ENCODE measurements at regions not wholly inside any gene's neighbourhood (a gene's known extent, or its start where the extent isn't known, plus 50 kb on each side); places are given as distances from the start of the nearest gene placed in this dataset.

GRCh38 chr3:64925575-64925974, 237.8 kb upstream of the ADAMTS9 start:
- POLR2A ChIA-PET: no interaction called here
- CTCF ChIA-PET: no interaction called here

GRCh38 chr3:64924961-64925360, 237.2 kb upstream of the ADAMTS9 start:
- POLR2A ChIA-PET: no interaction called here

GRCh38 chr3:64922213-64922612, 234.4 kb upstream of the ADAMTS9 start:
- CTCF ChIA-PET: no interaction called here

More at GRCh38 chr3:64924961-64925360, 237.2 kb upstream of the ADAMTS9 start:
- CTCF ChIA-PET: no interaction called here

GRCh38 chr3:64921281-64922065, 233.7 kb upstream of the ADAMTS9 start:
- CTCF ChIA-PET: no interaction called here
- POLR2A ChIA-PET: no interaction called here

More at GRCh38 chr3:64922213-64922612, 234.4 kb upstream of the ADAMTS9 start:
- POLR2A ChIA-PET: no interaction called here

GRCh38 chr3:64919934-64920333, 232.1 kb upstream of the ADAMTS9 start:
- ChIA-PET CTCF (no interaction called here), POLR2A (no interaction called here)

GRCh38 chr3:64918989-64919388, 231.2 kb upstream of the ADAMTS9 start:
- CTCF ChIA-PET: no interaction called here

GRCh38 chr3:64917914-64918453, 230.2 kb upstream of the ADAMTS9 start:
- CTCF ChIA-PET: no interaction called here
- POLR2A ChIA-PET: no interaction called here

More at GRCh38 chr3:64918989-64919388, 231.2 kb upstream of the ADAMTS9 start:
- POLR2A ChIA-PET: no interaction called here

GRCh38 chr3:64916937-64917336, 229.1 kb upstream of the ADAMTS9 start:
- POLR2A ChIA-PET: no interaction called here
- CTCF ChIA-PET: no interaction called here

GRCh38 chr3:64916192-64916798, 228.5 kb upstream of the ADAMTS9 start:
- CTCF ChIA-PET: no interaction called here
- POLR2A ChIA-PET: no interaction called here

- CTCF ChIA-PET: no interaction called here
- POLR2A ChIA-PET: no interaction called here
These were observed 228.0 kb upstream of the ADAMTS9 start for GRCh38 chr3:64915778-64916177.

GRCh38 chr3:64913515-64913914, 225.7 kb upstream of the ADAMTS9 start:
- POLR2A ChIA-PET: no interaction called here
- CTCF ChIA-PET: no interaction called here

GRCh38 chr3:64911138-64911537, 223.3 kb upstream of the ADAMTS9 start:
- CTCF ChIA-PET: no interaction called here
- POLR2A ChIA-PET: no interaction called here

- ChIA-PET POLR2A (no interaction called here), CTCF (no interaction called here)
These were observed 222.1 kb upstream of the ADAMTS9 start for GRCh38 chr3:64909757-64910467.

GRCh38 chr3:64909011-64909410, 221.2 kb upstream of the ADAMTS9 start:
- ChIA-PET CTCF (no interaction called here), POLR2A (no interaction called here)

- ChIA-PET CTCF (no interaction called here), POLR2A (no interaction called here)
These were observed 220.5 kb upstream of the ADAMTS9 start for GRCh38 chr3:64908251-64908685.

- ChIA-PET POLR2A (no interaction called here), CTCF (no interaction called here)
These were observed 218.2 kb upstream of the ADAMTS9 start for GRCh38 chr3:64905906-64906410.

GRCh38 chr3:64903006-64903405, 215.2 kb upstream of the ADAMTS9 start:
- POLR2A ChIA-PET: no interaction called here
- CTCF ChIA-PET: no interaction called here

GRCh38 chr3:64901986-64902516, 214.3 kb upstream of the ADAMTS9 start:
- POLR2A ChIA-PET: no interaction called here
- CTCF ChIA-PET: interaction anchor here (0.6 kb wide), 1 partner anchor 829 kb away, joined by 3 read pairs; no protein-coding TSS in a partner anchor

GRCh38 chr3:64901522-64901885, 213.7 kb upstream of the ADAMTS9 start:
- POLR2A ChIA-PET: no interaction called here
- CTCF ChIA-PET: interaction anchor here (0.6 kb wide), 1 partner anchor 830 kb away, joined by 3 read pairs; no protein-coding TSS in a partner anchor

Data from activated CD8-positive, alpha-beta memory T cell treated with anti-CD3 and anti-CD28 coated beads for 36 hours (primary cell).